HG02798 (cell line): ENCODE measurements at regions not wholly inside any gene's neighbourhood (a gene's known extent, or its start where the extent isn't known, plus 50 kb on each side); places are given as distances from the start of the nearest gene placed in this dataset.
A peak's percentile ranks its signal among the peaks of the same experiment; 100 is the strongest.
"Not testable (repeated sequence)": the region's sequence is repeated elsewhere in the genome, so short reads cannot be mapped to it uniquely, and the experiment has no call there.

Source experiments
- ATAC-seq: cut with Tn5 transposase; IDR thresholded peaks from one replicate; pipeline ENCODE4 v1.9.1; 2021; ENCODE audit warnings: mild to moderate bottlenecking; ENCODE audit not compliant: unreplicated experiment, poor library complexity

DNA sequence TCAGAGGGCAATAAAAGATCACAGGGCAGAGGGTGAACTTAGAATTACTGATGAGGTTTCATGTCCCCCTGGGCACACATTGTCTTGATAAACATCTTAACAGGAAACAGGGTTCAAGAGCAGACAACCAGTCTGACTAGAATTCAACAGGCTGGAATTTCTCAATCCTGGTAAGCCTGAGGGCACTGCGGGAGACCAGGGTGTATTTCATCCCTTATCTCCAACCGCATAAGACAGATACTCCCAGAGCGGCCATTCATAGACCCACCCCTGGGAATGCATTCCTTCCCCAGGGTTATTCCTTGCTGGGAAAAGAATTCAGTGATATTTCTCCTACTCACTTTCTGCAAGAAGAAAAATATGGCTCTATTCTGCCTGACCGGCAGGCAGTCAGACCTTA lies 549.5 kb upstream of the ADGRB3 start:
- not testable (repeated sequence) for ATAC-seq

DNA sequence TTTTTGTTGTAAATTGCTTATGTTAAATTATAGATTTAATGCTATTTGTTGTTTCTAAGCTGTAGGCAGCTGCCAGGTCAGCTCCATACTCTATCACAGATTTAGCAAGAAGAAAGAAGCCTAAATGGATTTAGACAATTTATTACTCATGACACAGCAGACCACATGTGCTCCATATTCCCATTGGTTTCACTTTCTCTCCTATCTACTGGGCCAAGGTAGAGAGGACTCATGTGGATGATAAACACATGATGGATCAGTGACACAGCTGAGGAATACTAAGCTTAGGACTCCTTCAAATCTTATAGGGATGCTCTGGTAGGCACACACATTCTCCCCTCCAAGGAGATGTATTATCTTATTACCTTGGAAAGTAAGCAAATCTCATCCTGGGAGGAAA lies 553.0 kb upstream of the ADGRB3 start:
- no peak for ATAC-seq

DNA sequence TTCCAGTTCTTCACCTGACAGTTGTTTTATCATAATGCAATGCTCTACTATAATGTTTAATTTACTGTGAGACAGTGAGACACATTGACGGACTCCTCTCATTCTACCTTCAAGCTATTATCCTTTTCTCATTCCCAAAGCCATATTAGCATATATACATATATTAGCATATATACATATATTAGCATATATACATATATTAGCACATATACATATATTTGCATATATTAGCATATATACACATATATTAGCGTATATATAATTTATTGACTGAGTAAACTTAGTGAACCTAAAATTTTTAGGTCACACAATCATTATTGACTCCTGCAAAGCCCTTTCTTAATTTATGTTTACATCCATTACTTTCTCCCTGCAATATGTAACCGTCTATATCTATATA lies 555.0 kb upstream of the ADGRB3 start:
- ATAC-seq: no peak

DNA sequence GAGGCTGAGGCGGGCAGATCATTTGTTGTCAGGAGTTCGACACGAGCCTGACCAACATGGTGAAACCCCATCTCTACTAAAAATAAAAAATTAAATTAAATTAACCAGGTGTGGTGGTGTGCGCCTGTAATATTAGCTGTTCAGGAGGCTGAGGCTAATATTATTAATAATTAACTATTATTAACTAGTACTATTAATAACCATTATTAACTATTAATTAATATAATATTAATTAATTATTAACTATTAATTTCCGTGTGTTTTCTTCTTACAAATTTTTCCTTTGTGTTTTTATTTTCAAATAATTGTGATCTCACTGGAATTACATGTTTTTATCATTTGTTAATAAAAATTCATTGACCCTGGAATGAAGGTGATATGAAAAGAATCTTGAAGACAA lies 557.4 kb upstream of the ADGRB3 start:
- ATAC-seq: no peak

DNA sequence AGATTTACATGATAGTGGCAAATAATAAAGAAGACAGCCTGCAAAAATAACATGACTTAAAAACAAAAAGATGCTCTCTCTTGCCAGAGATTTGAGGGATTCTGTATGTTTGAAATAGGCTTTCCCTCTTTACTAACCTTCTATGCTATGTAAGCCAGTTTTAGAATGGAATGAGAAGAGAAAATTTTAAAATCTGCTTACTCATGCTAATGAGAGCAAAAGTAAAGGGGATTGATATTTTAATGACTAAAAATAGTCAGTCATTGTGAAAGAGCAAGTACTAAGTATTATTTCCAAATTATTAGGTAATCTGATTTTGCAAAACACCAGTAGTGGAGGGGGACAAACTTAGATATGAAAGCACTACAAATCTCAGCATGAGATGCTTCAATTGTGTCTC lies 563.3 kb upstream of the ADGRB3 start:
- no peak for ATAC-seq

DNA sequence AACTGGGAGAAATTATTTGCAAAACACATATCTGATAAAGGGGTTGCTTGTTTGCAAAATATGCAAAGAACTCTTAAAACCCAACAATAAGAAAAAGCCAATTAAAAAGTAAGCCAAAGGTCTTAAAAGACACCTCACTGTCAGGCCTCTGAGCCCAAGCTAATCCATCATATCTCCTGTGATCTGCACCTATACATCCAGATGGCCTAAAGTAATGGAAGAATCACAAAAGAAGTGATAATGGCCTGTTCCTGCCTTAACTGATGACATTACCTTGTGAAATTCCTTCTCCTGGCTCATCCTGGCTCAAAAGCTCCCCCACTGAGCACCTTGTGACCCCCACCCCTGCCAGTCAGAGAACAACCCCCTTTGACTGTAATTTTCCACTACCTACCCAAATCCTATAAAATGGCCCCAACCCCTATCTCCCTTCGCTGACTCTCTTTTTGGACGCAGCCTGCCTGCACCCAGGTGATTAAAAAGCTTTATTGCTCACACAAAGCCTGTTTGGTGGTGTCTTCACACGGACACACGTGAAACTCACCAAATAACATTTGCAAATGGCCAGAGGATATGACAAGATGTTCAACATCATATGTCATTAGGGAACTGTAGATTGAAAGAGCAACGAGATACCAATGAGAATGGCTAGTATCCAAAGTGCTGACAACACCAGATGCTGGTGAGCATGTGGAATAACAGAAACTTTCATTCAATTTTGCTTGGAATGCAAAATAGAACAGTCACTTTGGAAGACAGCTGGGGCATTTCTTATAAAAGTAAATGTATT lies 565.0 kb upstream of the ADGRB3 start:
- no peak for ATAC-seq

DNA sequence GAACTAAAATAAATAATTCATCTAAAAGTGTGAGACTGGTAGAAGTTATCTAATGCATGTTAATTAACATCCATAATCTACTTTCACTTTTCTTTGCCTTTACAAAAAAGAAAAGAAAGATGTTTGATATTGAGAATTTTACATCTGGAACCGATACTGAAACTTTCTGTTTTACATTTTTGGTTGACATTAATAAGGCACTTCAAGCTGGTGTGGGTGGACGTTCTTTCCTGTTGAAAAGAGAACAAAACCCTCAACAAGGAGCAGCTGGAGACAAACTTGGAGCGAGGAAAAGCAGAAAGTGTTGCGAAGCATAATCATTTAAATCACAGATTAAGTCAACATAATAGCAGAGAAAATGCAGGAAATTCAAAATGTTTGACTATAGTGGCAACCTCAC lies 575.2 kb upstream of the ADGRB3 start:
- peak; percentile 54 for ATAC-seq

DNA sequence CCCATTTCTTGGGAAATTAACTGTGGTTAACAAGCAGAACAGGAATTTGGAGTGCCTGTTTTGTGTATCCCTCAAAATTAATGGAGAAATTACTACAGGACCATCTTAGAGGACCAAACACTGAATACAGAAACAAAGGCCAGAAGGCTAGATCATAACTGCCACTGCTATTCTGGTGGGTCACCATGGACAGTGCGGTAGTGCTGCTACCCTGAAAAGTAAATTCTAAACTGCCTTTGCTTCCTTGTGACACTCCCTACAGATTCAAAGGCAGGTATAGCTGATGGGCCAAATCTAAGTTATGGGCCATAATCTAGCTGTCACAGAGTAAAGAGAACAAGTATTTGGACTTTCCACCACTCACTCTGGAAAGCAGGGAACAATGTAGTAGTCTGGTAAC lies 575.8 kb upstream of the ADGRB3 start:
- no peak for ATAC-seq

DNA sequence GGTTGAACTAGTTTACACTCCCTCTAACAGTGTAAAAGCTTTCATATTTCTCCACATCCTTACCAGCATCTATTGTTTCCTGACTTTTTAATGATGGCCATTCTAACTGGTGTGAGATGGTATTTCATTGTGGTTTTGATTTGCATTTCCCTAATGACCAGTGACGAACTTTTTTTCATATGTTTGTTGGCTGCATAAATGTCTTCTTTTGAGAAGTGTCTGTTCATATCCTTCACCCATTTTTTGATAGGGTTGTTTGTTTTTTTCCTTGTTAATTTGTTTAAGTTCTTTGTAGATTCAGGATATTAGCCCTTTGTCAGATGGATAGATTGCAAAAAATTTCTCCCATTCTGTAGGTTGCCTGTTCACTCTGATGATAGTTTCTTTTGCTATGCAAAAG lies 578.5 kb upstream of the ADGRB3 start:
- not testable (repeated sequence) for ATAC-seq

DNA sequence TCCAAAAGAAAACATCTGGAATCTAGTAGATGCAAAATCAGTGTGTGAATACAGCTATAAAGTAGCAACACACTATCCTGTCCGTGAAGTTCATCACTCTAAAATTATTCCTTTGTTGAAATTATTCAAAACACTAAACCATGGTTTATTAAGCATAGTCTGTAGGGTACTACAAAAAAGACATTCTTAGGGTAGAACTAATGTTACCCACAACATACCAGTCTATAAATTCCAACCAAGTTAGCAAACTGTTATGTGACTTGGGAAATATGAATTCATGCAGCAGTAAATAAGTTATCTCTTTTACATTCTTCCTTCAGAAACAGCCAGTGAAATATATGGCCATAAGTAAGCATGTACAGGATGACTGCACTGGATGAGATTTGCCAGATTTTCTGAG lies 580.3 kb upstream of the ADGRB3 start:
- no peak for ATAC-seq

DNA sequence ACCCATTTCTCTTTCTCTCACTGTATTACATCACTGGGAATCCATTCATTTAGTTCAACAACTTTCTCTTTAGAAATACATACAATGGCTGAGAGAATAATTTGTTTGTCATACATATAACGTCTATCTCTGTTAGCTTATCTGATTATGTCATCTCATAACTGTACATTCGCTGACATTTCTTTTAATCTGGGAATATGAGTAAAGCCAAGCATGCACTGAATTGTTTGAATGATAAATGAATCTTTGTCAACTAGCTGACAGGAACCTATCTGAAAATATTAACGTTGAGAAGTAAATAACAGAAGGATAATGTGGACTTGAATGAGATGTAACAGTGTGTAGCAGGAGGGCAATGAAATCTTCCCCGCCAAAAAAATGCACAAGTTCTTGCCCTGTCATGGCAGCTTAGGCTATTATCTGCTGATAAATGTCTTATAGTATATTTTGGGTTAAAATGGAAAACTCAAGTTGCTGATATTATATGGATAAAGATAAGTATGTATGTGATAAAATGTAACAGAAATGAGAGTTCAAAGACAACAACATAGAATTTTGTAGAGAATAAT lies 581.2 kb upstream of the ADGRB3 start:
- ATAC-seq: no peak

DNA sequence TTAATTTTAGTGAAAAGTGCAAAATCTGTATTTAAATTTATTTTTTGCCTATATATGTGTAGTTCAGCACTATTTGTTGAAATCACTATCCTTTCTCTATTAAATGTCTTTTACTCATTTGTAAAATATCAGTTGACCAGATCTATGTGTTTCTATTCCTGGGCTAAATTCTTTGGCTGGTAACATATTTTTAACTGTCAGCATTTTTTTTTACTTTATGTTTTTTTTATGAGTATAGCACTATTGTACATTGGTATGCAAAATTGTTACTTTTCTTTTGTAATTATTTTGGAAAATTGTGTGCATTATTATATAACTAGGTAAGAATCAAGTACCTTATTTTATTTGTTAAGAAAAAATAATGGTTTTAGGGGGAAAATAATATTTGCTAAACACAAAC lies 582.8 kb upstream of the ADGRB3 start:
- ATAC-seq: no peak

DNA sequence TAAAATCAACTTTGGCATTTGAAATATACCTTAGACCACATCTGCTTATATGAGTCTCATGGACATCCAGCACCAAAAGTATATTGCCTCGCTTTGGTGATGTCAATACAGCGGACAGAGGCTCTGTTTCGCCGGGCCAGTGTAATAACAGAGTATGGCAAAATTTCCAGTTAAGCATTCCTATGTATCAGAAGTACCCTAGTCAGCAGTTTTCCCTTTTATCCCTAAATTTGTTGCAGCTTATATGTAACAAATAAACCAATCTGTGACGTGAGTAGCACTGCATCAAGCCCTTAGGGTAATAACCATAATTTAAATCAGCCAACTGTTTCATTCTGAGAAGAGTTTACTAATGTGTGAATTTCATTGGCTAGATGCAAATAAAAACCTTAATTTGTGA lies 585.5 kb upstream of the ADGRB3 start:
- ATAC-seq: no peak

DNA sequence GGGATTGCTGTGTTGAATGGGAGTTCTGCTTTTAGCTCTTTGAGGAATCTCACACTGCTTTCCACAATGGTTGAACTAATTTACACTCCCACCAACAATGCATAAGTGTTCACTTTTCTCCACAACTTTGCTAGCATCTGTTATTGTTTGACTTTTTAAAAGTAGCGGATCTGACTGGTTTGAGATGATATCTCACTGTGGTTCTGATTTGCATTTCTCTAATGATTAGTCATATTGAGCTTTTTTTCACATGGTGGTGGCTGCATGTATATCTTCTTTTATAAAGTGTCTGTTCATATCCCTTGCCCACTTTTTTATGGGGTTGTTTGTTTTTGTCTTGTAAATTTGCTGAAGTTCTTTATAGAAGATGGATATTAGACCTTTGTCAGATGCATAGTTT lies 588.3 kb upstream of the ADGRB3 start:
- no peak for ATAC-seq

DNA sequence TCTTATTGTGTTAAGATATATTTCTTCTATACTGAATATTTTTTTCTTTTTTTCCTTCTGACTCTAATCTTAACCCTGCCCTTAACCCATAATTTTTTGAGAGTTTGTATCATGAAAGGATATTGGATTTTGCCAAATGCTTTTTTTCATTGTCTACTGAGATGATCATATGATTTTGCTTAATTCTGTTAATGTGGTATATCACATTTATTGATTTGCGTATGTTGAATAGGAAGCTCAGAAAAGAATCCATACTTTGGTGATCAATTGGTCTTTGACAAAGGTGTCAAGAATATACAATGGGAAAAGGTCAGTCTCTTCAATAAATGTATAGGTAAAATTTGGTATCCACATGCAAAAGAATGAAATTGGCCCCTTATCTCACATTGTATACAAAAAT lies 588.8 kb upstream of the ADGRB3 start:
- no peak for ATAC-seq

DNA sequence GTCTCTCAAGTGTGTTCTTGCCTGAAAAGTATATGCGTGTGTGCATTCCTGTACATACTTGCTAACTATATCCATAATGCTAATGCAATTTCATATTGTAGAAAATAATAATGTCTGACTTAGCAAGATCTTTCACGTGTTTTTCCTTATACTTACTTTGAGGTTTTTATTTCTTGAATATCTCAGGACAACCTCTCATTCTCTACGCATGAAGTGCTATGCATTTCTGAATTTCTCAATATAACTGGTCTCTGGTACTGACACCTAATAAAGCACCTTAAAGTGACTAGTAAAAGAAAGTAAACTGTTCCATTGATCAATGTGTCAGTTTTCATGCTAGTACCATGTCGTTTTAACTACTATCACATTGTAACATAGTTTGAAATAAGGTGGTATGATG lies 589.9 kb upstream of the ADGRB3 start:
- no peak for ATAC-seq

DNA sequence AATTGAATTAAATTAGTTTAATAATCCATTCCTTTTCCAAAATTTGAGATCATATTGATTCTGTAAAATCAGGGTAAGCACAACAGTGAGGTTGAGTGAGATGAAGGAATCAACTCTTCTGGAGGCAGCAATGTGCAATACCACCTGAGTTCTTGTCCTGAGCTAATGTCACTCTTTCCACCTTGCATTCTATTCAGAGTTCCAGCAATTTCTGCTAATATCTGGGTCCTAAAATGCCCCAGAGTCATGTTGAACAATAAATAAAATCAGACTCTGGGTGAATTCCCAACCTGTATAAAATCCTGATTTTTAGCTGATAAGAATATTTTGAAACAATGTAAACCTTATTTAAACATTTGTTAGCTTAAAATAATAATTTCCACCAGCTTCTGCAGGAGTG lies 590.8 kb upstream of the ADGRB3 start:
- ATAC-seq: no peak

DNA sequence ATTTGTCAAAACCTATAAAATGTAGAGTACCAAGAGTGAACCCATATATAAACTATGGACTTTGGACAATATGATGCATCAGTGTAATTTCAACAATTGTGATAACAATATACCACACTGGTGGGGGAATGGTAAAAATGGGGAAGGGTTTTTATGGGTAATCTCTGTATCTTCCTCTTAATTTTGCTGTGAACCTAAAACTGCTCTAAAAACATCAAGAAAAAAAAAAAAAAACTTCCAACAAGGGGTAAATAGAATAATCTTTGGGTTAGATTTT lies 592.0 kb upstream of the ADGRB3 start:
- no peak for ATAC-seq

DNA sequence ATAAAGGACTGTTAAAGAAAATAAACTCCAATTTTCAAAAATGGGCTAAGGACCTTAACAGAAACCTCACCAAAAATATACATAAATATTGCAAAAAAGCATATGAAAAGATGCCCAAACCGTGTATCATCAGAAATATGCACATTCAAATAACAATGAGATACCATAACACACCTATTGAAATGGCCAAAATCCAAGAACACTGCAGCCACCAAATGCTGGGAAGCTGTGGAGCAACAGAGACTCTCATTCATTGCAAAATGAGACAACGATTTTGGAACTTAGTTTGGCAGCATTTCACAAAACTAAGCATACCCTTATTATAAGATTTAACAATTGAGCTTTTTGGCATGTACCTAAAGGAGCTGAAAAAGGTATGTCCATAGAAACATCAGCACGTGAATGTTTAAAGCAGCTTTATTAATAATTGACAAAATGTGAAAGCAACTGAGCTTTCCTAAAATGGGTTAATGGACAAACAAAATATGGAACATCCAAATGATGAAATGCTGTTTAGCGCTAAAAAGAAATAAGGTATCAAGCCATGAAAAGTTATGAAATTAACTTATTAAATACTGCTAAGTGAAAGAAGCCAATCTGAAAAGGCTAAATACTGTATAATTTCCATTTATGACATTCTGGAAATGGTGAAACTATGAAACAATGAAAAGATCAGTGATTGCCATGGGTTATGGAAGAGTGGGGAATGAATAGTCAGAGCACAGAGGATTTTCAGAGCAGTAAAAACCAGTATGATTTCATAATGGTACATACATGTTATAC lies 592.6 kb upstream of the ADGRB3 start:
- ATAC-seq: no peak

DNA sequence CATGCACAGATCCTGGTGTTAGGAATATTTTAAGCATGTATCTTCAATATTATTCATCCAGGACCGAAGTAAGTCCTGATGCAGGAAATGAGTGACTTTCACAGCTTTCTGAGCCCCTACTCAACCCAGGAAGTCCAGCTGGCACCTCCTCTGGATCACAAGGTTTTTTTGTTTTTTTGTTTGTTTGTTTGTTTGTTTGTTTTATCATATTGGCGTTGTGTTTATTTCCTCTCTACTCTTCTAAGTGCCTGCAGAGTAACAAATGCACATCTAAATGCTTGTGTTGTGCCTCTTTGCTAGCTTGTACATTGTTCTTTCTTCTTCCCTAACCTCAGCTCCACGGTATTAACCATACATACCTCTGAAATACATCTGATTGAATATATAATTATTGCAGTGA lies 594.3 kb upstream of the ADGRB3 start:
- no peak for ATAC-seq

DNA sequence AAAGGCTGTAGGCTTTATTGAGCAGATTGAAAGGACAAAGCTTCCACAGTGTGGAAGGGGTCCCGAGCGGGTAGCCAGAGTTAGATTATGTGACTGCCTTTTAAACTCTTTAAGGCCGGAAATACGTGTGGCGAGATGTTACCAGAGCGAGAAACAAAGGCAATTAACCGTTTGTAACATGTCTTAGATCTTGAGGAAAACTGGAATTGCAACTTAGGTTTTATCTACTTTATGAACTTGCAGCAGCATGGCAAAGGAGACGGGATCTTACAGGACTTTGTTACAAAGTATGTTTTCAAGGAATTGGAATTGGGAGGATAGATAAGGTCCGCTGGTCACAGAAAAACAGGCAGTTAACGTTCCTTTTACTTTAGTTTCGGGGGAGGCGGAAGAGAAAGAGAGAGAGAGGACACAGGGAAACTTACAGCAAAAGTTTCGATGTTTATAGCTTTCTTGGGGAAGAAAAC lies 594.7 kb upstream of the ADGRB3 start:
- ATAC-seq: no peak
